ENCODE measurements at regions not wholly inside any gene's neighbourhood (a gene's known extent, or its start where the extent isn't known, plus 50 kb on each side); places are given as distances from the start of the nearest gene placed in this dataset.

- Histone ChIP-seq H4K20me1 (ENCODE audit: insufficient read depth, low read length) (no peaks in the 10 kb centered on the region), H2AFZ (ENCODE audit: low read depth, low read length) (no peak overlapping the region), H3K27me3 (ENCODE audit: insufficient read depth, low read length, poor library complexity) (no peaks in the 10 kb centered on the region), H3K4me1 (ENCODE audit: insufficient read depth, low read length) (no peaks in the 10 kb centered on the region), H3K4me3 (ENCODE audit: low read depth in 1 of 2, low read length in 2 of 2) (no peak overlapping the region), H3K9me3 (ENCODE audit: insufficient read depth, low read length, severe bottlenecking) (no peaks in the 10 kb centered on the region), H3K4me2 (ENCODE audit: insufficient read depth, low read length) (no peak overlapping the region), H3K27ac (ENCODE audit: low read length) (no peak overlapping the region), H3K79me2 (ENCODE audit: insufficient read depth, low read length) (no peaks in the 10 kb centered on the region), H3K36me3 (ENCODE audit: insufficient read depth, low read length) (no peaks in the 10 kb centered on the region), H3K9ac (ENCODE audit: low read depth, low read length) (no peak overlapping the region)
- TF ChIP-seq EZH2 (IDR thresholded peaks at IDR 0.05; ENCODE audit: borderline replicate concordance, low read depth, low read length, severe bottlenecking) (no peak), CTCF (IDR thresholded peaks at IDR 0.05; ENCODE audit: borderline replicate concordance, extremely low read depth, low read length, poor library complexity, severe bottlenecking) (no peak)
- no peak for ATAC-seq (ENCODE audit: insufficient read depth, low read depth)
- DNase-seq, result no peak
These were observed 250.7 kb upstream of the LINC00305 start for GRCh38 chr18:64399566-64399965.

GRCh38 chr18:64398320-64398719 lies 249.4 kb upstream of the LINC00305 start:
- TF ChIP-seq CTCF (IDR thresholded peaks at IDR 0.05; ENCODE audit: borderline replicate concordance, extremely low read depth, low read length, poor library complexity, severe bottlenecking) (no peak), EZH2 (IDR thresholded peaks at IDR 0.05; ENCODE audit: borderline replicate concordance, low read depth, low read length, severe bottlenecking) (no peak)
- no peak overlapping the region for H3K4me3 ChIP-seq (ENCODE audit: low read depth in 1 of 2, low read length in 2 of 2)
- H3K4me1 ChIP-seq (ENCODE audit: insufficient read depth, low read length), result no peaks in the 10 kb centered on the region
- no peak overlapping the region for H3K9ac ChIP-seq (ENCODE audit: low read depth, low read length)
- ATAC-seq (ENCODE audit: insufficient read depth, low read depth) (no peak), DNase-seq (no peak)
- H2AFZ ChIP-seq (ENCODE audit: low read depth, low read length), result no peak overlapping the region
- no peak overlapping the region for H3K4me2 ChIP-seq (ENCODE audit: insufficient read depth, low read length)
- no peaks in the 10 kb centered on the region for H3K27me3 ChIP-seq (ENCODE audit: insufficient read depth, low read length, poor library complexity)
- no peaks in the 10 kb centered on the region for H3K79me2 ChIP-seq (ENCODE audit: insufficient read depth, low read length)
- H3K9me3 ChIP-seq (ENCODE audit: insufficient read depth, low read length, severe bottlenecking), result no peaks in the 10 kb centered on the region
- H3K36me3 ChIP-seq (ENCODE audit: insufficient read depth, low read length), result no peaks in the 10 kb centered on the region
- no peaks in the 10 kb centered on the region for H4K20me1 ChIP-seq (ENCODE audit: insufficient read depth, low read length)
- H3K27ac ChIP-seq (ENCODE audit: low read length), result no peak overlapping the region

- Histone ChIP-seq H3K79me2 (ENCODE audit: insufficient read depth, low read length) (no peaks in the 10 kb centered on the region), H3K4me3 (ENCODE audit: low read depth in 1 of 2, low read length in 2 of 2) (no peak overlapping the region), H2AFZ (ENCODE audit: low read depth, low read length) (no peak overlapping the region), H3K36me3 (ENCODE audit: insufficient read depth, low read length) (no peaks in the 10 kb centered on the region), H4K20me1 (ENCODE audit: insufficient read depth, low read length) (no peaks in the 10 kb centered on the region), H3K9me3 (ENCODE audit: insufficient read depth, low read length, severe bottlenecking) (no peaks in the 10 kb centered on the region), H3K4me1 (ENCODE audit: insufficient read depth, low read length) (no peaks in the 10 kb centered on the region), H3K27me3 (ENCODE audit: insufficient read depth, low read length, poor library complexity) (no peaks in the 10 kb centered on the region), H3K4me2 (ENCODE audit: insufficient read depth, low read length) (no peak overlapping the region), H3K27ac (ENCODE audit: low read length) (no peak overlapping the region), H3K9ac (ENCODE audit: low read depth, low read length) (no peak overlapping the region)
- ATAC-seq (ENCODE audit: insufficient read depth, low read depth) (no peak), DNase-seq (no peak)
- no peak for TF ChIP-seq EZH2 (IDR thresholded peaks at IDR 0.05; ENCODE audit: borderline replicate concordance, low read depth, low read length, severe bottlenecking)
These were observed 243.3 kb upstream of the LINC00305 start for GRCh38 chr18:64392202-64392601.

GRCh38 chr18:64384101-64384500 lies 235.2 kb upstream of the LINC00305 start:
- no peaks in the 10 kb centered on the region for H4K20me1 ChIP-seq (ENCODE audit: insufficient read depth, low read length)
- H2AFZ ChIP-seq (ENCODE audit: low read depth, low read length), result no peak overlapping the region
- no peak for TF ChIP-seq CTCF (IDR thresholded peaks at IDR 0.05; ENCODE audit: borderline replicate concordance, extremely low read depth, low read length, poor library complexity, severe bottlenecking)
- no peak for TF ChIP-seq EZH2 (IDR thresholded peaks at IDR 0.05; ENCODE audit: borderline replicate concordance, low read depth, low read length, severe bottlenecking)
- no peak overlapping the region for H3K4me3 ChIP-seq (ENCODE audit: low read depth in 1 of 2, low read length in 2 of 2)
- no peak overlapping the region for H3K27ac ChIP-seq (ENCODE audit: low read length)
- no peaks in the 10 kb centered on the region for H3K27me3 ChIP-seq (ENCODE audit: insufficient read depth, low read length, poor library complexity)
- ATAC-seq (ENCODE audit: insufficient read depth, low read depth), result no peak
- no peak overlapping the region for H3K9ac ChIP-seq (ENCODE audit: low read depth, low read length)
- H3K79me2 ChIP-seq (ENCODE audit: insufficient read depth, low read length), result no peaks in the 10 kb centered on the region
- H3K9me3 ChIP-seq (ENCODE audit: insufficient read depth, low read length, severe bottlenecking), result no peaks in the 10 kb centered on the region
- no peak for DNase-seq
- H3K4me2 ChIP-seq (ENCODE audit: insufficient read depth, low read length), result no peak overlapping the region
- H3K4me1 ChIP-seq (ENCODE audit: insufficient read depth, low read length), result no peaks in the 10 kb centered on the region
- no peaks in the 10 kb centered on the region for H3K36me3 ChIP-seq (ENCODE audit: insufficient read depth, low read length)

Data from DND-41 (cell line).